ENCODE measurements at regions not wholly inside any gene's neighbourhood (a gene's known extent, or its start where the extent isn't known, plus 50 kb on each side); places are given as distances from the start of the nearest gene placed in this dataset. TPM values are rescaled to one million over a fixed set of nuclear protein-coding genes. Genes with fewer than 3 reads are reported as not detected.
"Not testable (repeated sequence)": the region's sequence is repeated elsewhere in the genome, so short reads cannot be mapped to it uniquely, and the experiment has no call there.

GRCh38 chr7:63789378-63790176, 209.1 kb upstream of the ZNF722 start:
- Histone ChIP-seq H3K9me3 (ENCODE audit: control insufficient read depth in 4 of 4, insufficient read depth in 3 of 4, low read length in 3 of 4) (peaks cover 0 to 13% (median 0%) of the 10 kb centered on the region in 4 donors), H3K4me1 (ENCODE audit: control insufficient read depth in 5 of 5, insufficient read depth in 5 of 5, low read length in 5 of 5) (no peaks in the 10 kb centered on the region), H3K27ac (ENCODE audit: low read depth in 1 of 2, low read length in 1 of 2) (no peak overlapping the region), H3K4me3 (peak overlapping the region; percentile 23), H3K9ac (ENCODE audit: insufficient read depth in 1 of 2, low read length in 2 of 2) (no peak overlapping the region), H3K27me3 (ENCODE audit: control insufficient read depth in 3 of 3, insufficient read depth in 3 of 3, low read length in 2 of 3) (no peaks in the 10 kb centered on the region), H3K36me3 (ENCODE audit: control insufficient read depth in 4 of 4, insufficient read depth in 4 of 4, low read length in 4 of 4) (no peaks in the 10 kb centered on the region)
- ATAC-seq (ENCODE audit: insufficient read depth, low FRiP score) (peak; percentile 19), DNase-seq (no peak)
- no peak for TF ChIP-seq CTCF (IDR thresholded peaks at IDR 0.05; ENCODE audit: control extremely low read depth, extremely low read depth)
- WGBS, 2 donors: 20 to 47% methylated on average over 71 to 78 of the region's 78 CpGs

- DNase-seq; H3K36me3 ChIP-seq (ENCODE audit: control insufficient read depth in 4 of 4, insufficient read depth in 4 of 4, low read length in 4 of 4); H3K9ac ChIP-seq (ENCODE audit: insufficient read depth in 1 of 2, low read length in 2 of 2); H3K27ac ChIP-seq (ENCODE audit: low read depth in 1 of 2, low read length in 1 of 2); H3K27me3 ChIP-seq (ENCODE audit: control insufficient read depth in 3 of 3, insufficient read depth in 3 of 3, low read length in 2 of 3); ATAC-seq (ENCODE audit: insufficient read depth, low FRiP score); H3K4me1 ChIP-seq (ENCODE audit: control insufficient read depth in 5 of 5, insufficient read depth in 5 of 5, low read length in 5 of 5): not testable (repeated sequence)
- WGBS, 2 donors: 19 to 42% methylated on average over 44 to 49 of the region's 49 CpGs
- Histone ChIP-seq H3K4me3 (peak overlapping the region; percentile 27), H3K9me3 (ENCODE audit: control insufficient read depth in 4 of 4, insufficient read depth in 3 of 4, low read length in 3 of 4) (peaks cover 0 to 13% (median 0%) of the 10 kb centered on the region in 4 donors)
Measured at GRCh38 chr7:63790177-63790763, 208.4 kb upstream of the ZNF722 start.

Small RNAs in the stretch of these regions (small RNA-seq; reads per million reads assigned to genes)
- not detected for gene AC079355.2 (ENCODE audit: low replicate concordance)

All from lung (tissue), 12 donors.